IPS-11a (cell line): ENCODE measurements at regions not wholly inside any gene's neighbourhood (a gene's known extent, or its start where the extent isn't known, plus 50 kb on each side); places are given as distances from the start of the nearest gene placed in this dataset.

ENCODE experiments used
- H3K4me3 ChIP-seq: one replicate; pipeline ENCODE4 v1.5.1; 2013; ENCODE audit warnings: low read depth, low read length, control low read depth

DNA sequence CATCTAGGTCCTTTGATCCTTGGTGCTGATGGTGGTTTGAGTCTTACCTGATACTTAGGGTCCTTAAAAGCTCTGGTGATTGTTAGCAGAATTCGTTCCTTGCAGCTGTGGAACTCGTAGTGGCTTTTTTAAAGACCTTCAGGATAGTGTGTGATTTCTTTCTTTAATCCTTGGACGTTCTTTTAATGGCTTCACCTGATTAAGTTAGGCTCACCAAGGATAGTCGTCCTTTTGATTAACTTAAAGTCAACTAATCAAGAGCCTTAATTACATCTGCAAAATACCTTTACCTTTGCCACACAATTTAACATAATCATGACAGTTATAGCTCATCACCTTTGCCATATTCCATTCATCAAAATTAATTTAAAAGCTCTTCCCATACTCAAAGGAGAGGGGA, 1807.7 kb downstream of the OLFM4 start:
- no peak overlapping the region for H3K4me3 ChIP-seq

DNA sequence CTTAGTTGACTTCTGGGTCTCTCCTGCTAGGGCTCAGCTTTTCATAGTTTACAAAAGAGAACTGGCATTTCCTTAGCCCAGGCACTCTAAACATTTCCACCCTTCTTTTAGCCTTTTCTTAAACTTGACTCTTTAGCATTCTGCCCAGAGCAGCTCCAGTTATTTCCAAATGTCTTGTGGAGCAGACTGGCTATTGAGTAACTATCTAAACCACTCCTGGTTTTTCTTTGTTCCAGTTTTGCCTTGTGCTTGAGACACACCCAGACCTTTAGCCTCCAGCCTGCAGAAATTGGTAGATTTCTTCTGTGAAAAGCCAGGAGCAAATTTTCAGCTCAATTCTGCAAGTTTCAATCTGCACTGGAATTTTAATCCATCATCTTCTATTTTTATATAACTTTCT, 1813.1 kb downstream of the OLFM4 start:
- no peak overlapping the region for H3K4me3 ChIP-seq

DNA sequence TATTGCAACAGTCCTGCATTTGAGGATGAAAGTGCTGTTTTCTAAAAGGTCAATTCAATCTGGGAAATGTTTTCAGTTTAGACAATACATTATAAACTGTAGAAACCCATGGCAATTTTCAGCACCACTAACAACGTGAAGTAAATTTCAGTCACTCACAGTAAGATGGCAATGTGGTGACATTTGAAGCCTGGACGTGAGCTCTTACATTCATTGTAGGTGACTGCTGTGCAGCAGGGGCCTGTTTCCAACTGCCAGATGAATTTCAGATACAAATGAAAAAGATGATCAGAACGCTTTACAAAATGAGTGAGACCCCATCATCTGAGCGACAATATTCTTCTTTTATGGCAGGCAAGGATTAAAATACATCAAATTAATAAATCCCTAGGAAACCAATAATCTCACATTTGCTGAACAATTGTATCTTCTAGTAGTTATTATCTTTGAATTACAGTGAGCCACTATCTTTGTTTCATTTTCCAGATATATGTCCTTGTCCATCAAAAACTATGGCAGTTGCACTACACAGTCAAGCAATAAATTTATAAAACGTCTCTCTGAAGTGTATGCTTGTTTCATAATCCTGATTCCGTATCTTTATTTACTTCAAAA, 1816.8 kb downstream of the OLFM4 start:
- H3K4me3 ChIP-seq: no peak overlapping the region

DNA sequence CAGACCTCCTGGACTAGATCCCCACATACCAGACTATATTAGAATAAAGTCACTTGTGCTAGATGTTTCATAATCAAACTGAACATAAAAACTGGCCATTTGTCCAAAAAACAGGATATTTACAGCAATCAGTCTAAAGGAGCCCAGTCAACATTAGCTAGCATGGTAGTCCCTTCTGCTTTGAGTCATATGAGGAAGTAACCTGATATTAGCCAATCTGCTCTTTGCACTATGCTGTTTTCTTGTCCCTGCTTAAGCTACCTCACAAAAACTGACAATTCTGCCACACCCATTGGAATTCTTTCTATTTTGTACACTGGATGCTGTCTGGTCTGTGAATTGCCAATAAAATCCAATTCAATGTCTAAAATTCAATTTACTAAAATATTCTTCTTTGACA, 1824.2 kb downstream of the OLFM4 start:
- no peak overlapping the region for H3K4me3 ChIP-seq

DNA sequence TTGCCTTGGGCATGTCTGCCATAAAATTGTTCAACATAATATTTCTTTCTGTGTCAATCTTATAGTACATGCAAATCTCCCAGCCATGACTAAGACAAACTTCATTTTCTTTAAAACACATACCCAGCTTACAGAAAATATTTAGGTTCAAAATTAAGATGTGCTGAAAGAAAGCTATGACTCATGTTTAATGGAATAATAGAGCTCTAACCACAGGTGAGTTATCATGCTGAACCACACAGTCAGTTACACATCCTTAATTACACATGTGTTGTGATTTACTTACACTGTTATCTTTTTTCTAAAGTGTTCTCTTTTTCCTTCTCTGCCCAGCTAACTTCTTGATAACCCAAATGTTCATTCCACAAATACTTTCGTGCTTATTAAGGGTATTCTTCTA, 1831.2 kb downstream of the OLFM4 start:
- no peak overlapping the region for H3K4me3 ChIP-seq

DNA sequence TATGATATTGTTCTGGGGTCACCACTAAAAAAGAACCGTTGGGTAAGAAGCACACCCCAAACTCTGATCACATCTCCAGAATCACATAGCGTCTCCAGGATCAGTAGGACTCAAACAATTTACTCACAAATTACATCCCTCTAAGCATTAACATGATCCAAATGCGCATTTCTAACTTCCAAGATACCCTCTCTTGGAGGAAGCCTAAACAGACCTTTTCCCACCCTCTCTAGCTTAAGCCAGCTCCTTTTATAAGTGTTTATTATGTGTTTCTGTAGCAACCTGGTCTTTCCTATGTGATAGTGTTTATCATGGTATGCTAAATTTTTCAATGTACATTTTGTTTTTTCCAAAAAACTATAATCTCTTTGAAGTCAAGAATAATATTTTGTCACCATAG, 1846.5 kb downstream of the OLFM4 start:
- H3K4me3 ChIP-seq: no peak overlapping the region

DNA sequence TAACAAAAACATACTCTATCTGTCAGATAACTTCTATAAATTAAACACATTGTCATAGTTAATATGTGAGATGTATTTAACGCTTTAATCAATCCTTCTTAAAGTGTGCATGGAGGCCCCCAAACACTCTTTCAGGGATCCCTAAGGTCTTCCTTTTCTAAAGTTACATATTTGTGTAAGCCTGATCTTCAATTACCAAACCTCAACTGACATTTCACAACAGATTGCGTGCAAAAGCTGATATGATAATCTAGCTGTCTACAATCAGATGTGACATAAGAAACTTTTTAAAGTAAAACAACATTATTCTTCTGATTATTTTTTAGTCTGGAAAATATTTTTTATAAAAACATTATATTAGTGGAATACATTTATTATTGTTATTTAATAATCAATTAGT, 1850.4 kb downstream of the OLFM4 start:
- H3K4me3 ChIP-seq: no peak overlapping the region

DNA sequence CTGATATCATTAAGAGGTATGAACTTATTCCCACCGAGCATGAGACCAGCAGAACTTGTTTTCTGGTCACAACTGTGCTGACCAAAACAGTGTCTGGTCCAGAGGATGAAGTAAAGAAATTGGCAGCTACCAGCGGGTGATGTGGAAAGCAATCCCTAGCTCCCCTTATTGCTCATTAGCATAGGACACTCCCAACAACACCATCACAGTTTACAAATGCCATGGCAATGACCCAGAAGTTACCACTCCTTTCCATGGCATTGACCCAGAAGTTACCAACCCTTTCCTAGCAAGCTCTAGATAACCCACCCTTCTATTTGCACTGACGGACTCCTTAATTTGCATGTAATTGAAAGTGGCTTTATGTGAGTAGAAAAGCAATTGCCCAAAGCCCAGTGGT, 1856.1 kb downstream of the OLFM4 start:
- no peak overlapping the region for H3K4me3 ChIP-seq

DNA sequence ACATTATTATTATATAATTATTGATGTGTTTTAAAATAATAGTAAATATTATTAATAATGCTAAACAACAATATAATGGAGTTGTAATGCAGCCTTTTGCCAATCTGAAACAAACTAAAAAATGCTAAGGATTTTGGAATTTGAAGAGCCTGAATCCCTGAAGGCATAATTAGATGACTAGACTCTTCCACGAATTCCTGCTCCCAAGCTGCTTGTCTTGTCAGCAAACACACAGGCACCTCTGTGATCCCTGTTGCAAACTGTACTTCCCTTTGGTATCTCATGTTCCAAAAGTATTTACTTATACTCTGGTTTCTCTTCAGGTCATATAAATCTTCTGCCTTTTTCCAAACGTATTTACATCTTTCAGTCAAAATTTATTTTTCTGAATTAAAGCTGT, 1862.4 kb downstream of the OLFM4 start:
- no peak overlapping the region for H3K4me3 ChIP-seq

DNA sequence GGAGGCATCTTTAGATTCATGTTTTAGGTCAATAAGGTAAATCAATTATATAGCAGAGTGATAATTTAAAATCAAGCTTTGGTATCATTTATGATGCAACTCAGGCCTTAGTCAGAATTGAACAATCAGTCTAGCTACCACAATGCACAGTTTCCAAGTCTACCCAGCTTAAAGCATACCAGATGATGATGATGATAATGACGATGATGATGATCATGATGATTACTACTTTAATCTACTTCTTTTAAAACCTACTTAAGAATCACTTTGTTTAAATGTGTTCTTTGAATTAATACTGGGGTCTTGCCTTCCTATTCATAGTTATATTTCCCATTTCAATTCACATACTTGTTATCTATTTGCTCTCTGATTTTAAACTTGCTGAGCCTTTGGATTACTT, 1872.7 kb downstream of the OLFM4 start:
- H3K4me3 ChIP-seq: no peak overlapping the region

DNA sequence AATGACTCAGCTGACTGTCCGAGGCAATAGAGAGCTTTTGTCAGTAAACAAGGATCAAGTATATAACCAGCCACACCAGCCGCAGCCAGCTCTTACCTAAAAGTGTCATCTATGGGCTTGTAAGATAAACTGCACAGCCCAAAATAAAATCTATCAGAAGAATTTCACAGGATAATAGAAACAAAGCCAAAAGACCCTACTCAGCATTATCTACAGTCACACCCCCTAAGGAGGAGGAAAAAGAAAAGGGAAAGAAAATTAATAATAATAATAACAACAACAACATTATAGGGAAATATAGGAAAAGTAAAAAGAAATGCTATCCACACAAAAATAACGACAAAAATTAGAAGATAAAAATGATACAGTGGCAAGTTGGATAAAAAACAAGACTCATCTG, 1883.8 kb downstream of the OLFM4 start:
- H3K4me3 ChIP-seq: no peak overlapping the region

DNA sequence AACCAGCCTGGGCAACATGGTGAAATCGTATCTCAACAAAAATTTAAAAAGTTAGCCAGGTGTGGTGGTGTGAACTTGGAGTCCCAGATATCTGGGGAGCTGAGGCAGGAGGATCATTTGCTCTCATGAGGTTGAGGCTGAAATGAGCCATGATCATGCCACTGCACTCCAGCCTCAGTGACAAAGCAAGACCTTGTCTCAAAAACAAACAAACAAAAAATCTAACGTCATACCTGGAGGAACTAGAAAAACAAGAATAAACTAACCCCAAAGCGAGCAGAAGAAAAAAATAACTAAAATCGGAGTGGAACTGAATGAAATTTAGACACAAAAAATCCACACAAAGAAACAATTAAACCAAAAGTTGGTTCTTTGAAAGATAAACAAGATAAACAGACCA, 1885.1 kb downstream of the OLFM4 start:
- H3K4me3 ChIP-seq: no peak overlapping the region

DNA sequence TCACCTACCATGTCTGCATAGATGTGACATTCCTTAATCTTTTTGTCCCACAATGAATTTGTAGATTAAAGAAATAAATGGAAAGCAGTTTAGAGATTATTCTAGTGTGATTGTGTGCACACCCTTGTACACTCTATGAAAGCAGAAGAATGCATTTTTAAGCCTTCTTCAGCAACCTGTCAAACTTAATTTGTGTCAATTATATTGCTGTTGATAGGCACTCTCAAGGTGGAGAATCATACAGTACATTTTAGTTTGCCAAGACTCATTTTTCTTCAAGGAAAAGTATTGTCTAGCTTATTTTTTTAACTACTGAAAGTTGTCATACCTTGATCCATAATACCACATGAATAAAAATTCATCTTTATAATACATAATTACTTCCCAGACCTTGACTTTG, 1898.9 kb downstream of the OLFM4 start:
- H3K4me3 ChIP-seq: no peak overlapping the region

DNA sequence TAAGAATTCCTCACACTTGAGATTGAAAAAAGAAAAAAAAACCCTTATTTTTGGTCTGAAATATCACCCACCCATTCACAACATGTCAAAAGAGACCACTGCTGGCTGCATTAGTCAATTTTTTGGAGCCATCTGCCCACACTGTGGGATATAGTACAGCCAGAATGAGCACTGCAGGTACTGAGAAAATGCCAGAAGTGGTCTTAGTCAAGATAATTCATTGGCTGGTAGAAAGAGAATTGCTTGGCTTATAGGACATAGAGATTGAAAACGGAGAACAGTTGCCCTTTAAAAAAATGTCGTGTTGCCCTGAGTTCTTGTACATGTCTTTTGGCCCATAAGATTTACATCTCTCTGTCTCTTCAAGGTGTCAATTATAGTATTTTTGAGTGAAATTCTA, 1899.5 kb downstream of the OLFM4 start:
- no peak overlapping the region for H3K4me3 ChIP-seq

DNA sequence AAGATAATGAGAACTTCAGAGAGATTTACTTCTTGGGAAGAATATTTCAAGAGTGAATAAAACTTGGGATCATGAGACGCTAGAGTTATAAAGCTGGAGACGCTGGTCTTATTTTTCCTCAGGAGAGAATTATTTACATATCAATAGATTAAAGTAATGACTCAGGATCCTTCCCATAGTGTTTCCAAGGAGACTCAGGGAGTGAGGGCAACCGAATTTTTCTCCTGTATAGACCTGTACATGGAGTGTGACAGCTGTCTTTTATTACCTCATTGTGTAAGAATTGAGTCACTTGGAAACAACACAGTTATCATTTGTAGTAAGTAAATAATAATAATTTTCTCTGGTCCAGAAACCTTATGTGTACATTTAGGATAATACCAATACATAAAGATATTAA, 1905.5 kb downstream of the OLFM4 start:
- no peak overlapping the region for H3K4me3 ChIP-seq

DNA sequence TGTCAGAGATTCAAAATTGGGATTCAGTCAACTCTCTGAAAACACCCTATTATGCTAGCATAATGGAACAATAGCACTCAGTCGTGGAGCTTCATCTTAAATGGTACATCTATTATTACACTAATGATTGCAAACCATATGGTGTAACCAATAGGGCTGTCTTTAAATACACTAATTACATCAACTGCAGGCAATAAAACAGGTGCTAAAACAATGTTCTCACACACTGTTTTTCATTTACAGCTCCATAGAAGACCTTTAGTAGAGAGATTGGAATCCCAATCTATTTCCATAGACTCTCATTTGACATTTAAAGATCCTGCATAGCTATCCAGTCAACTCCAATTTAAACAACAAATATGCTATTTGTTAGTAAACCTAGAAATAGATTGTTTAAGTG, 1917.4 kb downstream of the OLFM4 start:
- no peak overlapping the region for H3K4me3 ChIP-seq

DNA sequence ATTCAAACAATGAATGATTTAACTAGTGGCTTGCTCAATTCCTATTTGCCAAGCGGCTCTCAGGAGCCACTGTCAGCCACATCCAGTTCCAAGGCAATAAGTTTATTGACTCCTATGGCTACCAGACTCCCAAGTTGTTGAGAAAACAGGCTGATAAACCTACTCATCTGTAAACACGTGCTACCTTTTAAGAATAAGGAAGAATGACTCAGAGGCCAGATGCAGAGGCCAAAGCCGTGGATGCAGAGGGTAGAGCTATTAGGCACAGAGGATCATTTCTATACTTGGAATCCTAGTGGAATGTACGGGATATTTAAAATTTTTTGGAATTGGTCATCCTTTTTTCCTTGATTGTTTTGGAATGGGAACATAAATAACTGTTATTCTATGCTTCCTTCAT, 1921.1 kb downstream of the OLFM4 start:
- no peak overlapping the region for H3K4me3 ChIP-seq

DNA sequence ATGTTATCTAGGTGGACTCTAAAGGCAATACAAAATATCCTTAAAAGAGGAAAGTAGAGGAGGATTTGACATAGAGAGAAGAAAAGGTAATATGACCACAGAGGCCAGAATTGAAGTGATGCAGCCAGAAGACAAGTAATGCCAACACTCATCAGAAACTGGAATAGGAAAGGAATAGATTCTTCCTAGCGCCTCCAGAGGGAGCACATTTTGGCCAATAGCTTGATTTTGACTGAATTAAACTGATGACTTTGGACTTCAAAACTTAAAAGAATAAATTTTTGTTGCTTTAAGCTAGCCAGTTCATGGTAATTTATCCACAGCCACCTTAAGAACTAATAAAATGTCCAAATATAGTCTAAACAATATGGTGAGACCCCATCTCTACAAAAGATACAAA, 1921.9 kb downstream of the OLFM4 start:
- no peak overlapping the region for H3K4me3 ChIP-seq

DNA sequence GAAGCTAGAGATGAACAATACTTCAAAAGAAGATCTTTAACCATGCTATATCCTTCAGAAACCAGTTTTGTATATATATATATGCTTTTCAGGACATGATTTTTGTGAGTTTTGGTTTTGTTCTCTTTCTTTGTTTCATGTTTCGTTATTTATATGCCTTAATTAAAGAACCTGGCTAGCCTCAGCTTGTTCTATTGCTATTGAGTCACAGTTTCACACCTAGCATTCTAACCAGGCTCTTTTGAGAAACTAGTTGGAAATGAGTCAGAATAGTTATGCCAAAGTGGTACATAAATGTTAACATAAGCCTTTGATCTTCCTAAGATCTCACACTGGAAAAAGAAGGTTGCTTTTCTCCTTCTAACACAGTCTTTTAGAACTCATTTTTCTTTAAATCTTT, 1925.2 kb downstream of the OLFM4 start:
- no peak overlapping the region for H3K4me3 ChIP-seq

DNA sequence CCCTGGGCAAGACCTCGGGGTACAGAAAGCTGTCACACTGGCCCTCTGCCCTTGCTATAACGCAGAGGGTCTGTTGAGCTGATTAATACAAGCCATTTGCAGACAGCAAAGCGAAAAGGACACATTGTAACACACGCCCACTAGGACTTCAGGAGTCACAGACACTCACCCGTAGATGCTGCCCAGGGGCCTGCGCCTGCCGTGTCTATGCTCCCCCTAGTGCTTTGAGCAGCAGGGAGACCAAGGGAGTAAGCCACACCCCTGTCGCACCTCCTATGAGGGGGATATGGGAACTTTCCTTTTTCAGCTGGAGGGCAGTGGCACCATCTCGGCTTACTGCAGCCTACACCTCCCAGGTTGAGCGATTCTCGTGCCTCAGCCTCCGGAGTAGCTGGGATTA, 1930.2 kb downstream of the OLFM4 start:
- no peak overlapping the region for H3K4me3 ChIP-seq

DNA sequence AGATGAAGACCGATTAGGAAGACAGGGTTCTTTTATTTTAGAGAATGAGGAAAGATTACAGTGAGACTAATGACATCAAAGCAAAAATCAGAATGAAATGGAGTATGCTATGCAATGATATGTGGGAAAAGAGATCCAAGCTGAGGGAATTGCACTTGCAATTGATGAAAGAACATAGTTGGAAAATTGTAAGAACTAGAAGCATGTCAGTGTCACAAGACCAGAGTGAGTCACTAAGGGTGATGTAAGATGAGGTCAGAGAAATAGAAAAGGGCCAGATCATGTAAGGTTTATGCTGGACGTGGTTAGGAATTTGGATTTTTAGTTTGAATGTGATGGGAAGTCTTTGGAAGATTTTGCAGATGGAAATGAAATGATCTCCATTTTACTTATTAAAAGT, 1937.3 kb downstream of the OLFM4 start:
- no peak overlapping the region for H3K4me3 ChIP-seq

DNA sequence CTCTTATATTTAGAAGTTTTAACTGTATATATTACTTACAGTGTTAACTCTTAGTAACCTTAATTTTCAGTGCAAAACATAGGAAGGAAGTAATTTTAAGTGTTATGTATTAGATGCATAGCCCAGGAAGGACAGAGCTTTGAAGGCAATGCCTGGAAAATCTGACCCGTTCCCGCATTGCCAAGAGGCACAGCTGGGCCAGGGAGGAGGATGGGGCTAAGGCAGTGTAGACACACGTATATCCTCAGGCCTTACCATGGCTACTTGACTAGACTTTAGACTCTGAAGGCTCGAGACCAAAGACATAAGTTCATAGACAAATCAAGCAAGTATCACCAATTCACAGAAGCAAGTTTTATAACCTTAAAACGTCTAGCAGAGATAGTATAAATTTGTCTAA, 1944.2 kb downstream of the OLFM4 start:
- no peak overlapping the region for H3K4me3 ChIP-seq

DNA sequence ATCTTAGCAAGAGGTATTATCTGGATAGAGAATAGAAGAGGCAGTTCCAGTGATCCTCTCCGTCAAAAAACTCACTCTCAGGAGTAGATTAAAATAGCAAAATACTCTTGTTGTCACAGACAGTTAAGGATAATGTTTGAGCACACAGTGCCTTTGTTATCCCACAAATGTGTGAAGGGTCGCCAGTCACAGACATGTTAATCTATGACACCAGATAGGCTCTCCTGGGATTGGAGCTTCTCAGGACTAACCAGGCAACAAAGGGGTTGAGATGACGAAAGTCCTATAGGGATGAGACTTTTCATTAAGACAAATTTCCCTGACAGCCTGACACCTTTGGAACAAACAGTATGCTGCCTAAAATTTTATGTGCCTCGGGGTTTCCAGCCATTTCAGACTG, 1947.1 kb downstream of the OLFM4 start:
- no peak overlapping the region for H3K4me3 ChIP-seq

DNA sequence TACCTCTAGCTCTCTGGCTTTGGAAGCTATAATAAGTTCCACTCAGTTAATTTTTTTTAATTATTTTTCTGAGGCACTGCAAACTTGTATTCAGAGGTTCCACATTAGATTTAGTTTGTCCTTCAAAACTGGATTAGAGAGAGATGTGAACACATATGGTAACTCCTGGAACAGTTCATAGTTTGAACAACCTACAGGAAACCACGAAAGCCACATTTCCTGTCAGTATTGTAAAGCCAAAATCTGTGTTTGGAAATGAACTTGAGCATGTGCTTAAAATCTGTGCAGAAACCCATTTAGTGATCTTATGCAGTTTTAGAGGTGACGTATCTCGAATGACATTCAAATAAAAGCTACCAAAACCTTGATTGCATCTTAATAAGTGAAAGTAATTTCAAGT, 1952.0 kb downstream of the OLFM4 start:
- H3K4me3 ChIP-seq: no peak overlapping the region
